HCT116 (cell line): ENCODE measurements at regions not wholly inside any gene's neighbourhood (a gene's known extent, or its start where the extent isn't known, plus 50 kb on each side); places are given as distances from the start of the nearest gene placed in this dataset.

Experiments used
- ATAC-seq: fragments of 200-7000 bp; cut with Tn5 transposase; 2 replicates; pipeline ENCODE4 v1.9.1; 2020; ENCODE audit warnings: mild to moderate bottlenecking, moderate library complexity
- BruUV-seq: library from RNA; stranded (reverse); fragments of 400-500 nt; replicated peaks from 2 replicates; lab custom pipeline; 2021; lab: Mats Ljungman, UMichigan
- CTCF ChIA-PET: fragments of 300-600 bp; sonication (Branson Sonifier 250); formaldehyde crosslinking; loops from one replicate; lab custom pipeline; 2021; ENCODE audit warnings: antibody characterized with exemption; lab: Charles Lee
- POLR2A ChIA-PET: fragments of 300-600, 350-600 bp; sonication (Branson Sonifier 250); formaldehyde crosslinking; loops from one replicate; lab custom pipeline; 2021; ENCODE audit warnings: antibody characterized with exemption; lab: Charles Lee
- RAD21 ChIA-PET, 2 experiments: fragments of 300-600 bp; sonication (Branson Sonifier 250); formaldehyde crosslinking; loops; one replicate each; lab custom pipeline; 2023; ENCODE audit warnings: low total read pairs in 2 of 2; ENCODE audit not compliant: uncharacterized antibody in 2 of 2, unreplicated experiment in 2 of 2, low non-redundant PET in 1 of 2; lab: Charles Lee
- DNase-seq: peaks from one replicate; pipeline ENCODE4 v3.0.0-alpha.2; 2010; ENCODE audit warnings: low read depth, low spot score
- H2AFZ ChIP-seq: fragments of 200-600 bp; shearing (Covaris generic), sonication (generic); 2 replicates; pipeline ENCODE4 v1.6.1; 2017; ENCODE audit warnings: low read depth, mixed run types, mixed read lengths, antibody characterized with exemption, low read length; ENCODE audit not compliant: poor library complexity, severe bottlenecking
- H3K27ac ChIP-seq: 2 replicates; pipeline ENCODE4 v1.5.1; 2012; ENCODE audit warnings: low read depth, low read length
- H3K27me3 ChIP-seq: fragments of 200-600 bp; sonication (generic); 2 replicates; pipeline ENCODE4 v1.6.1; 2016; ENCODE audit warnings: mixed run types, low read length, mixed read lengths; ENCODE audit not compliant: insufficient read depth
- H3K36me3 ChIP-seq, 2 experiments: fragments of 200-500 bp in 1 of 2; fragments of 200-600 bp in 1 of 2; sonication (Bioruptor generic) in 1 of 2; sonication (generic) in 1 of 2; 2 replicates each; pipeline versions ENCODE4 v1.5.1 to v1.6.1; 2014 to 2016; ENCODE audit warnings: low read length in 2 of 2, inconsistent platforms in 1 of 2, mixed read lengths in 1 of 2, mixed run types in 1 of 2; ENCODE audit not compliant: insufficient read depth in 2 of 2, control insufficient read depth in 1 of 2
- H3K4me1 ChIP-seq, 2 experiments: fragments of 200-600 bp in 1 of 2; sonication (generic) in 1 of 2; 2 replicates each; pipeline versions ENCODE4 v1.5.1 to v1.6.1; 2012 to 2017; ENCODE audit warnings: low read length in 2 of 2, inconsistent platforms in 1 of 2, mild to moderate bottlenecking in 1 of 2, mixed read lengths in 1 of 2, mixed run types in 1 of 2, moderate library complexity in 1 of 2; ENCODE audit not compliant: insufficient read depth in 2 of 2, control insufficient read depth in 1 of 2
- H3K4me2 ChIP-seq: fragments of 200-600 bp; sonication (generic); 2 replicates; pipeline ENCODE4 v1.6.1; 2017; ENCODE audit warnings: mixed run types, low read length, mixed read lengths
- H3K4me3 ChIP-seq, 2 experiments: fragments of 200-600 bp in 1 of 2; sonication (generic) in 1 of 2; replicated peaks in 1 of 2; 2 replicates each; pipeline ENCODE4 v1.5.1; 2011 to 2016; ENCODE audit warnings: low read length in 2 of 2, control low read depth in 1 of 2, low read depth in 1 of 2, mild to moderate bottlenecking in 1 of 2, mixed read lengths in 1 of 2, mixed run types in 1 of 2
- H3K79me2 ChIP-seq: fragments of 200-600 bp; sonication (generic); 2 replicates; pipeline ENCODE4 v1.6.1; 2017; ENCODE audit warnings: mild to moderate bottlenecking, mixed run types, low read length, moderate library complexity, mixed read lengths; ENCODE audit not compliant: insufficient read depth
- H3K9ac ChIP-seq: fragments of 200-600 bp; sonication (generic); 2 replicates; pipeline ENCODE4 v1.6.1; 2016; ENCODE audit warnings: low read length, mixed read lengths
- H3K9me2 ChIP-seq: fragments of 200-600 bp; sonication (generic), shearing (Covaris generic); 2 replicates; pipeline ENCODE4 v1.6.1; 2017; ENCODE audit warnings: mixed run types, mild to moderate bottlenecking, moderate library complexity; ENCODE audit not compliant: insufficient read depth
- H3K9me3 ChIP-seq, 2 experiments: fragments of 200-500 bp in 1 of 2; fragments of 200-600 bp in 1 of 2; sonication (Bioruptor generic) in 1 of 2; sonication (generic) in 1 of 2; 2 replicates each; pipeline ENCODE4 v1.6.1; 2014 to 2017; ENCODE audit warnings: low read length in 2 of 2, mixed read lengths in 2 of 2, inconsistent platforms in 1 of 2, low read depth in 1 of 2, mild to moderate bottlenecking in 1 of 2, mixed run types in 1 of 2, moderate library complexity in 1 of 2; ENCODE audit not compliant: control insufficient read depth in 1 of 2, insufficient read depth in 1 of 2
- H4K20me1 ChIP-seq: fragments of 200-600 bp; sonication (generic), shearing (Covaris generic); 2 replicates; pipeline ENCODE4 v1.6.1; 2017; ENCODE audit warnings: mixed run types, mild to moderate bottlenecking, moderate library complexity; ENCODE audit not compliant: insufficient read depth
- CBX3 ChIP-seq: IDR thresholded peaks from 2 replicates; pipeline ENCODE4 v1.6.1; 2012; ENCODE audit warnings: low read depth
- CEBPB ChIP-seq: IDR thresholded peaks from 2 replicates; pipeline ENCODE4 v1.6.1; 2012; ENCODE audit warnings: low read depth
- EZH2 ChIP-seq: fragments of 200-600 bp; sonication (generic); IDR thresholded peaks from 2 replicates; pipeline ENCODE4 v1.6.1; 2017; ENCODE audit warnings: antibody characterized with exemption, mixed run types
- EZH2phosphoT487 ChIP-seq: fragments of 200-600 bp; IDR thresholded peaks from 2 replicates; pipeline ENCODE4 v1.6.1; 2018; ENCODE audit warnings: antibody characterized with exemption, borderline replicate concordance
- ZFX ChIP-seq: fragments of 450-650 bp; IDR thresholded peaks from 2 replicates; pipeline ENCODE4 v1.6.1; 2017
- intact Hi-C: fragments of 100-400 bp; cut with micrococcal nuclease; formaldehyde crosslinking; loops from 2 replicates; pipeline ENCODE4 v1.10.0; 2022
- TF ChIP-seq, protein P1 (sequence below), 3 experiments: fragments of 200-600 bp in 1 of 3; sonication (generic) in 1 of 3; IDR thresholded peaks in 2 of 3; conservative IDR thresholded peaks in 1 of 3; 2 replicates each; pipeline ENCODE4 v1.5.1; 2012 to 2017; ENCODE audit warnings: low read depth in 2 of 3, low read length in 2 of 3, antibody characterized with exemption in 1 of 3, borderline replicate concordance in 1 of 3, control low read depth in 1 of 3, mild to moderate bottlenecking in 1 of 3, mixed read lengths in 1 of 3, mixed run types in 1 of 3, moderate library complexity in 1 of 3; ENCODE audit not compliant: insufficient read depth in 1 of 3
- TF ChIP-seq, protein P2 (sequence below): IDR thresholded peaks from 2 replicates; pipeline ENCODE4 v1.6.1; 2012

GRCh38 chr10:3871424-3871996, 86.5 kb upstream of the KLF6 start:
- BruUV-seq = no TSS peak
- no peaks in the 10 kb centered on the region for H4K20me1 ChIP-seq
- DNase-seq = no peak
- H3K4me1 ChIP-seq = peaks cover 2 to 35% of the 10 kb centered on the region in 2 experiments; a peak in 3 of 4 replicates
- TF ChIP-seq CEBPB = no peak
- TF ChIP-seq, protein P1, sequence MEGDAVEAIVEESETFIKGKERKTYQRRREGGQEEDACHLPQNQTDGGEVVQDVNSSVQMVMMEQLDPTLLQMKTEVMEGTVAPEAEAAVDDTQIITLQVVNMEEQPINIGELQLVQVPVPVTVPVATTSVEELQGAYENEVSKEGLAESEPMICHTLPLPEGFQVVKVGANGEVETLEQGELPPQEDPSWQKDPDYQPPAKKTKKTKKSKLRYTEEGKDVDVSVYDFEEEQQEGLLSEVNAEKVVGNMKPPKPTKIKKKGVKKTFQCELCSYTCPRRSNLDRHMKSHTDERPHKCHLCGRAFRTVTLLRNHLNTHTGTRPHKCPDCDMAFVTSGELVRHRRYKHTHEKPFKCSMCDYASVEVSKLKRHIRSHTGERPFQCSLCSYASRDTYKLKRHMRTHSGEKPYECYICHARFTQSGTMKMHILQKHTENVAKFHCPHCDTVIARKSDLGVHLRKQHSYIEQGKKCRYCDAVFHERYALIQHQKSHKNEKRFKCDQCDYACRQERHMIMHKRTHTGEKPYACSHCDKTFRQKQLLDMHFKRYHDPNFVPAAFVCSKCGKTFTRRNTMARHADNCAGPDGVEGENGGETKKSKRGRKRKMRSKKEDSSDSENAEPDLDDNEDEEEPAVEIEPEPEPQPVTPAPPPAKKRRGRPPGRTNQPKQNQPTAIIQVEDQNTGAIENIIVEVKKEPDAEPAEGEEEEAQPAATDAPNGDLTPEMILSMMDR (IDR thresholded peaks at IDR 0.05 in 2 of 3, conservative IDR thresholded peaks at IDR 0.05 in 1 of 3; ENCODE audit: borderline replicate concordance in 1 of 3, insufficient read depth in 1 of 3, low read depth in 2 of 3, low read length in 2 of 3) = no peak
- TF ChIP-seq, all 23 proteins: peak for 0
- CTCF ChIA-PET = no interaction called here
- ATAC-seq = no peak
- Histone ChIP-seq H3K27ac (no peak overlapping the region), H3K9ac (no peak overlapping the region), H3K9me3 (no peaks in the 10 kb centered on the region), H3K36me3 (no peaks in the 10 kb centered on the region), H2AFZ (no peak overlapping the region), H3K27me3 (no peaks in the 10 kb centered on the region), H3K4me3 (no peak overlapping the region), H3K4me2 (no peak overlapping the region), H3K9me2 (no peaks in the 10 kb centered on the region), H3K79me2 (no peaks in the 10 kb centered on the region)
- POLR2A ChIA-PET = no interaction called here
- intact Hi-C loops = no loop called here
- RAD21 ChIA-PET = no interaction called here

- Histone ChIP-seq H3K4me2 (0 out of 2 replicates have a peak overlapping the region, but pooled peaks have one; percentile 6), H3K9me3 (no peaks in the 10 kb centered on the region), H2AFZ (no peak overlapping the region), H3K27ac (no peak overlapping the region), H3K4me3 (no peak overlapping the region), H3K9ac (no peak overlapping the region), H3K4me1 (peaks cover 2 to 25% of the 10 kb centered on the region in 2 experiments; a peak in 3 of 4 replicates), H3K9me2 (0 out of 2 replicates have a peak, but pooled peaks cover 2% of the 10 kb centered on the region), H4K20me1 (no peaks in the 10 kb centered on the region), H3K27me3 (no peaks in the 10 kb centered on the region), H3K79me2 (no peaks in the 10 kb centered on the region), H3K36me3 (no peaks in the 10 kb centered on the region)
- RAD21 ChIA-PET = no interaction called here
- BruUV-seq = no TSS peak
- no peak for TF ChIP-seq EZH2
- TF ChIP-seq ZFX = no peak
- TF ChIP-seq, protein P2, sequence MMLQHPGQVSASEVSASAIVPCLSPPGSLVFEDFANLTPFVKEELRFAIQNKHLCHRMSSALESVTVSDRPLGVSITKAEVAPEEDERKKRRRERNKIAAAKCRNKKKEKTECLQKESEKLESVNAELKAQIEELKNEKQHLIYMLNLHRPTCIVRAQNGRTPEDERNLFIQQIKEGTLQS = no peak
- no peak for TF ChIP-seq CBX3
- TF ChIP-seq EZH2phosphoT487 = no peak
- ATAC-seq = no peak
- intact Hi-C loops = no loop called here
- CTCF ChIA-PET = no interaction called here
- POLR2A ChIA-PET = no interaction called here
- DNase-seq = no peak
Measured at GRCh38 chr10:3869036-3869435, 84.0 kb upstream of the KLF6 start.
